Hematopoietic multipotent progenitor cell treated with erythropoietin and hydrocortisone succinate and interleukin-3 and kit ligand, for 4 days (in vitro differentiated cells): ENCODE measurements at regions not wholly inside any gene's neighbourhood (a gene's known extent, or its start where the extent isn't known, plus 50 kb on each side); places are given as distances from the start of the nearest gene placed in this dataset.
A peak's percentile ranks its signal among the peaks of the same experiment; 100 is the strongest.

Source experiments
- DNase-seq: peaks from one replicate; pipeline ENCODE4 v3.0.0-alpha.2; 2015

GRCh38 chr4:183763990-183764754, 105.1 kb downstream of the TRAPPC11 start:
- DNase-seq, result no peak

DNA sequence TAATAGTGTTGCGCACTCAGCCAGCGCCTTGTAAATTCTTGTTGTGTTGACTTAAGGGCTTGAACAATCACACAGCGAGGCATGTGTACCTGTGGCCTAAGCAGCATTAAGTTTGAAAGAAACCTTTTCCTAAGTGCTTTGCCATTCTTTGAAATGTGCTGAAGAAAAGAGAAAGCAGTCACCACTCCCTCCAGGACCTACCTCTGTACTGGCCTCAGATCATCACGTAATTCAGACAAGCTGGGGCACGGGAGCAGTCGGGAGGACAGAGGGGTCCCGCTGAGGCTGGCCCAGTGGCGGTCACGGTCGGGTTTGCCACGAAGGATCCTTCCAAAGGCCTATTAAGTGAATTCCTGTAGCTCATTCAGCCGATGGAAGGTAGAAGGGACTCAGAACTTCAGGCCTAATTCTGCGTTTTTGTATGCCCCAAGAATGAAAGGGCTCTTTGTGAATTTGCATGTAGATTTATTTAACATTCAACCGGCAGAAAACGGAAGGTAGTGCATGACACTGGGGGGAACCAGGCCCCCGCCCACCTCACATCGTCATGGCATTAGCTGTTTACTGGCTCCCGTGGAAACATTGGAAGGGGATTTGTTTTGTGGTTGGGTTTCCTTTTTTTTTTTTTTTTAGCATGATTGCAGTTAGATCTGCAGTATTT, 106.3 kb downstream of the TRAPPC11 start:
- peak; percentile 33 for DNase-seq

- no peak for DNase-seq
Measured at GRCh38 chr4:183766140-183766539, 107.0 kb downstream of the TRAPPC11 start.

DNA sequence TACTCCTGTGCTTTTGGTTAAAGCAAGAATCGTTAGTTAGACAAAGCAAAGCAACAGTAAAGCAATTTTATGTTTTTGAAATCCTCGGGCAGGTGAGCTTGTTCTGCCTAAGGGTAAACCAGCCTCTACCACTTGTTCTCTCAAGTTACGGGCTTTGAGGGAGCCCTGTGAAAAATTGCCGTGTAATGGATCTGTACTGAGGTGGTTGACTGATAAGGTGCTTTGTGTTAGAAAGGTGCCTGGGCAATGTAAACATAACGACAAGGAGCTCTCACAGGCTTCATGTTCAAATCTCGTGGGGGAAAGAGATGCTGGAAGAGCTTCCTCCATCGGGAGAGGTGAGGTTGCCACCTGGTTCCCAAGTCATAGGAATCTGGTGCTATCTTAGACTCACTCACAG, 111.8 kb downstream of the TRAPPC11 start:
- no peak for DNase-seq

- no peak for DNase-seq
Measured at GRCh38 chr4:183772361-183772760, 113.3 kb downstream of the TRAPPC11 start.

- DNase-seq, result no peak
Measured at GRCh38 chr4:183773790-183774189, 114.7 kb downstream of the TRAPPC11 start.

GRCh38 chr4:183783306-183783705, 121.8 kb upstream of the STOX2 start:
- DNase-seq, result no peak

DNA sequence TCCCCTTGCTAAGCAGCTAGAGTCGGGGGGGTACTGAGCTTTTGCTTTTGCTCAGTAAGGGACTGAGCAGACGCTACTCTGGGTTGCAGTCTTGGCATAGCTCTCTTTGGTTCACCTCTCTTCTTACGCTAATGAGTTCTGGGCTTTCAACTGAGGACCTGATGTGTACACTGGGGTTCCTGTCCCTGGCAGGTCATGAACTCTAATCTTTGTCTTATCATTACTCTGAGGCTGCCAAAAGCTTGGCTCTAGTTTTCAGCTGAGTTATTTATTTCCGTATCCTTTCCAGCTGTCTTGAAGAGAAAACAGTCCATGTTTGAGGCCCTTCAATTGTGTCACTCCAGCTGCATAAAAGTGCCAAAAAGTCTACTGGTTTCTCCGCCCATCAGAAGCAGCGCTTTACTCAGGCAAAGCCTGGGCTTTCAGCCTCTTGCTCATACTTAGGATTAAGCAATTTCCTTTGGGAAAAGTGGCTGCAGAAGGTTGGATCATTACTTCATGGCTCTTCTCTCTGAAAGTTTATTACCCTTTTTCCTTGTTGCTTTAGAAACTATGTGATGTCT, 121.0 kb upstream of the STOX2 start:
- DNase-seq, result no peak

DNA sequence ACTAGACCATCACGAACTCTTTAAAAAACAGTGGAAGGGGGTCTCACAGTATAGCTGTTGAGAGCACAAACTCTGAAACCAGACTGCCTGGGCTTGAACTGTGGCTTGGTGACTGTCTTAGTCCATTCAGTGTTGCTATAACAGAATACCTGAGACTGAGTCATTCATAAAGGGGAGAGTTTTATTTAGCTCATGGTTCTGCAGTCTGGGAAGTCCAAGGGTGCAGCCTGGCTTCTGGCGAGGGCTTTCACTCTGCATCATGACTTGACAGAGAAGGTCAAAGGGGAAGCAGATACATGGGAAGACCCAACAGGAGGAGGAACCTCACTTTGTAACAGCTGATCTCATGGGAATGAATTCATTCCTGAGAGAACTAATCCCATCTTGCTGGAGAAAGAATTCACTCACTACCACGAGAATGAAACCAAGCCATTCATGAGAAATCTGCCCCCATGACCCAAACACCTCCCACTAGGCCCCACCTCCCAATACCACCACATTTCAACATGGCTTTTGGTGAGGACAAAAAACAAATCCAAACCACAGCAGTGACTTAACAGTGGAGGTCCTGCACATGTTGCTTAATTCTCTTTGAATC, 116.7 kb upstream of the STOX2 start:
- DNase-seq, result peak; percentile 17

DNA sequence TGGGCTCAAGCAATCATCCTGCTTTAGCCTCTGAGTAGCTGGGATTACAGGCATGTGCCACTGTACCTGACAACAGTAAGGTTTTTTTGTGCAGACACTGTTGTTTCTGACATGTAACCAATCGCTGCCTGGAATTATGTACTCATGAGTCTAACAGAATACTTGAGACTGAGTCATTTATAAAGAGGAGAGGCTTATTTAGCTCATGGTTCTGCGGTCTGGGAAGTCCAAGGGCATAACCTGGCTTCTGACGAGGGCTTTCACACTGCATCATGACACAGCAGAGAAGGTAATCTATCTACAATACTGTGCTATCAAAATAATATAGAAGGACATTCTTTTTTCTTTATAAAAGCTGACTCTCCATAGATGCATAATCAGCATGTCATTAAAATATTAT, 115.5 kb upstream of the STOX2 start:
- DNase-seq, result no peak

- no peak for DNase-seq
Measured at GRCh38 chr4:183790661-183791060, 114.4 kb upstream of the STOX2 start.

DNA sequence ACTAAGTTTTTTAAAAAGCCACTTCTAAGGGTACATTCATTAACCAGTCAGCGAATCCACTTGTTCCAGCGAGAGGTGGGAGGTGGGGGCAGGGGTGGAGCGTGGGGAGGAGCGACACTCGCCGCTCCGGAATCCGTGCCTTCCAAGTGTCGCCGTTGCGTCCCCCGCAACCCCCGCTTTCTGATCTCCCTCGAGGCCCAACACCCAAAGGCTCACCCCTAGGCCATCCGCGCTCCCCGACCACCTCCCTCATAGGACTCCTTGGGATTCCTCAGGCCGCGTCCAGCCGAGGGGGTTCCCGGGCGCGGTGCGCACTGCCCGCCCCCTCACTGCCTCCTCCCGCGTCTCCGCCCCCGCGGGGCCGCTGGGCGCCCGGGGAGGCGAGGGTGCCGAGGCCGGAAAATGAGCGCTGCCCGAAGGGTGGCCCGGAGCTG, 108.1 kb upstream of the STOX2 start:
- DNase-seq, result peak; percentile 17

DNA sequence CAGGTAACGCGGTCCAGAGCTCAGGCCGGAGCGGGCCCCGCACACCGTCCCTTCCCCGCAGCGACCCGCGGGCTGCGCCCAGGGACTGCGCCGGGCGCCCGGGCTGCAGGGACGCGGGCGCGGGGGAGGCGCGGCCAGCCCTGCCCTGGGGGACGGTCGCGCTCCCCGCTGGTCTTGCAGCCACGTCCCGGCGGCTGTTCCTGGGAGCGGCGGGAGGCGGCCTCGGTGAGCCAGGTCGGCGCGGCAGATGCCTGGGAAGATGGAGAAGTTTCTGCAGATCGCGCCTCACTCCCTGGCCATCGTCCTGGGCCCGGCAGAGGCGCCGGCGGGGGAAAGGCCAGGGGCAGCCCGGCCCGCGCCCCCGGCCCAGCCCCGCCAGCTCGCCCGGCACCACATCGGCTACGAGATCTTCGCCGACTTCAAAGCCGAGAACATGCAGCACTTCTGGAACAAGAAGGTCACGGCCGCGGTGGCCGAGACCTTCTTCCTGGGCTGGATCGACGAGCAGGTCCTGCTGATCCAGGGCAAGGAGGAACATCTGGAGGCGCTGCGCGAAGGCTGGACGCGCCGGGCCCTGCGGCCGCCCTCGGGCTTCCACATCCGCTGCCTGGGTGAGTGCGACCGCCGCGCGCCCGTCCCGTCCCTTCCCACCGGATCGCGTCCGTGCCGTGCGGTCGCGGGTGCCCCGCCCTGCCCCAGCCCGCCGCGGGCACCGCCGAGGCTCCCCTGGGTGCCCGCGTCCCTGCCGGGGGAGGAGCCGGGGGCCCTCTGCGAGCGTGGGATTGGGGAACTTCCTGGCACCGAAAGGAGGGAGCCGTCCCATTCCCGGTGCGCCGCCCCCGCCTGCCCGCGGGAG, 107.4 kb upstream of the STOX2 start:
- DNase-seq, result peak; percentile 34

GRCh38 chr4:183798301-183799253, 106.5 kb upstream of the STOX2 start:
- DNase-seq, result peak; percentile 14

DNA sequence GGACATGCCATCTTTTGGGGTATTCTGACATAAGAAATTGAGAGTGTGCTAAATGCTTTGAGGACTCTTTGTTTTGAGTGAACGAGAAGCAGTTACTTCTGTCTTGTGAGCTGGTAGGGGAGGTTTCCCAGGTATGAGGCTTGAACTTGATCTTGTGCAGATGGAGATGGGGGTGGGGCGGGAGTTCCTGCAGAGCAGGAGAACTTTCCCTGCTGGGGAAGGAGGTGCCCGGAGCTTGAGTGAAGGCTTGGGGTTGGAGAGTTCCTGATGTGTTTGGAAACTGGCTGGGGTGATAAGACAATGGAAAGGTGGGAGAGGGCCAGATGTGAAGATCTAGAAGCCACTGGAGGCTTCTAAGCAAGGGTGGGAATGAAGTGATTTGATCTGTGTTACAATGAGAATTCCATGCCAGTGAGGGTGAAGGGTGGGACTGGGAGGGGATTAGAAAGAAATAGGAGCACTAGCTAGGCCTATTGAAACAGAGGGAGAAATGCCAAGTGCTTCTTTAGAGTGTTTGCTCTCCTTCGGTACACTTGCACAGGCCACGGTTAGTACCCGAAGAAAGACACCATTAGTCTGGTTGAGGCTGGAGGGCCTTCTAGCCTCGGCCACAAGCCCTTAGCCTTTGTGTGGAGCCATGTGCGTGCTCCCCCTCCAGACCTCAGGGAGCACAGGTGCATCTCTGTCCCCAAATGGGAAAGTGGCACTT, 103.5 kb upstream of the STOX2 start:
- DNase-seq, result no peak

GRCh38 chr4:183806341-183806740, 98.8 kb upstream of the STOX2 start:
- DNase-seq, result no peak

DNA sequence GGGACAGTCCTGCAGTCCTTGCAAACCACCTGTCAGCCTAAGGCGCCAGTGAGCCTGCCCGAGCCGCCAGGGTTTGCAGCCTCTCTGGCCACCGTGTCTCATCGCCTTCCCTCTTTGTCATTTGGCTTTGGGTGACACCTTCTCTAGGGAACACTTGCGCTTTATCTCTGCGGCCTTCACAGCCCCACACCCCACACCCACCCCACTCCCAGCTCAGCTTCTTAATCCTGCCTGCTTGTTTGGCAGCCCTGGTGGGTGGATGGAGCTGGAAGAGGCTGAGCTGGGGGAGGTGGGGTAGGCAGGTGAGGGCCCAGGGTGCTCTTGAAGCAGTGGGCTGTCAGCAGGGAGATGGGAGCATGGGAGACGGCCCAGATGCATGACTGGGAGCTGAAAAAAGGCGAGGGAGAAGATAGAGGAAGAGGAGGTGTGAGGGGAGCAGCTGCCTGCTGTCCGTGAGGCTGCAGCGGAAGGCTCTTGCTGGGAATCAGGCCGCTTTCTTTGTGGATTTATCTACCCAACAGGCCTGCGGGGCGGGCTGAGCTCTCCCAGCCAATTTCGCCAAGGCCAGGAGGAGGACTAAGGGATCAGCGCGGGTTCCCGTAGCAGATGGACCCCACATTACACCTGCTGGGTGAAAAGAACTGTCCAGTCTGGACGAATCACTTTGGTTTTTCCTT, 97.5 kb upstream of the STOX2 start:
- DNase-seq, result no peak

DNA sequence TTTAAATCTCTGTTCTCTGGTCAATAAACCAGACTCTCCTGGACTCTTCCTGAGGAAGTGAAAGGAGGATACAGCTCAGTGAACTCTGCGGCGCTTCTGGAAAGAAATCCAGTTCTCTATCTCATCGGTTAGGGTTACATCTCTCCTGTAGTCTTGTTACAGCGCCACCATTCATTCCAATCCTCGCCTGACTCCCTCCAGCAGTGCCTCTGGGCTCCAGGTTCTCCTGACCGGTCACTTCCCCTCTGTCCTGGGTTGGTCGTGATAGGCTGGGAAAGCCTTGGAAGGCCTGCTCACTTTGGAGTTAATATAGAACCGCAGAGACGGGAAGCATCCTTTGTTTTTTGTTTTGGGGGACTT, 97.0 kb upstream of the STOX2 start:
- no peak for DNase-seq

- DNase-seq, result no peak
Measured at GRCh38 chr4:183812567-183812966, 92.5 kb upstream of the STOX2 start.

GRCh38 chr4:183814461-183814860, 90.6 kb upstream of the STOX2 start:
- no peak for DNase-seq
